ENCODE measurements at regions not wholly inside any gene's neighbourhood (a gene's known extent, or its start where the extent isn't known, plus 50 kb on each side); places are given as distances from the start of the nearest gene placed in this dataset.

GRCh38 chr1:244248426-244248825 is 197.3 kb downstream of the ZBTB18 start:
- no peak for TF ChIP-seq BHLHE40 (IDR thresholded peaks at IDR 0.05; ENCODE audit: borderline replicate concordance)
- TF ChIP-seq LEF1 (IDR thresholded peaks at IDR 0.05; ENCODE audit: borderline replicate concordance), result no peak
- no peak for TF ChIP-seq TARDBP (IDR thresholded peaks at IDR 0.05)
- TF ChIP-seq CTBP1 (IDR thresholded peaks at IDR 0.05; ENCODE audit: borderline replicate concordance), result no peak
- no peak for TF ChIP-seq FOXA1 (IDR thresholded peaks at IDR 0.05)
- TF ChIP-seq SP1 (IDR thresholded peaks at IDR 0.05), result no peak
- TF ChIP-seq FOXM1 (IDR thresholded peaks at IDR 0.05; ENCODE audit: borderline replicate concordance), result no peak
- TF ChIP-seq HDGF (IDR thresholded peaks at IDR 0.05; ENCODE audit: borderline replicate concordance), result no peak
- TF ChIP-seq FOXK2 (IDR thresholded peaks at IDR 0.05), result no peak
